ENCODE measurements at regions not wholly inside any gene's neighbourhood (a gene's known extent, or its start where the extent isn't known, plus 50 kb on each side); places are given as distances from the start of the nearest gene placed in this dataset.

DNA sequence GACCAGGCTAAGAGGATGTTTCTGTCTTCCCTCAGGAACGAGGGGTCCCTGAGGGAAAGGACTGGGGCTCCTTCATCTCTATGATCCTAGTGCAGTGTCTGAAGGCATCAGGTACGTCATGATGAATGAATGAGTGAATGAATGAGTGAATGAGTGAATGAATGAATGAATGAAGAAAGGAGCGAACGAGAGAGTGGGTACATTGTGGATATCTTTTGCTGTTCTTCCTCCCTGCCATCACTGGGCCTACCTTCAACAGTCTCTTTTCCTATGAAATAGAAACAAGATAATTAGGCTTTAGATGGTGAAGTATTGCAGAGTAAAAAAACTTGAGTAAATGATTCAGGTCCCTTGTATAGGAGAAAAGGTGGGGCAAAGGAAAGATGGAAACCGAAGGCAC is 111.3 kb upstream of the CRHR1 start:
- TF ChIP-seq CEBPB (IDR thresholded peaks at IDR 0.05) (no peak), EGR1 (IDR thresholded peaks at IDR 0.05) (no peak), RAD21 (IDR thresholded peaks at IDR 0.05; ENCODE audit: low read depth) (no peak), YY1 (IDR thresholded peaks at IDR 0.05; ENCODE audit: low read depth) (no peak)
- TF ChIP-seq, protein P1, sequence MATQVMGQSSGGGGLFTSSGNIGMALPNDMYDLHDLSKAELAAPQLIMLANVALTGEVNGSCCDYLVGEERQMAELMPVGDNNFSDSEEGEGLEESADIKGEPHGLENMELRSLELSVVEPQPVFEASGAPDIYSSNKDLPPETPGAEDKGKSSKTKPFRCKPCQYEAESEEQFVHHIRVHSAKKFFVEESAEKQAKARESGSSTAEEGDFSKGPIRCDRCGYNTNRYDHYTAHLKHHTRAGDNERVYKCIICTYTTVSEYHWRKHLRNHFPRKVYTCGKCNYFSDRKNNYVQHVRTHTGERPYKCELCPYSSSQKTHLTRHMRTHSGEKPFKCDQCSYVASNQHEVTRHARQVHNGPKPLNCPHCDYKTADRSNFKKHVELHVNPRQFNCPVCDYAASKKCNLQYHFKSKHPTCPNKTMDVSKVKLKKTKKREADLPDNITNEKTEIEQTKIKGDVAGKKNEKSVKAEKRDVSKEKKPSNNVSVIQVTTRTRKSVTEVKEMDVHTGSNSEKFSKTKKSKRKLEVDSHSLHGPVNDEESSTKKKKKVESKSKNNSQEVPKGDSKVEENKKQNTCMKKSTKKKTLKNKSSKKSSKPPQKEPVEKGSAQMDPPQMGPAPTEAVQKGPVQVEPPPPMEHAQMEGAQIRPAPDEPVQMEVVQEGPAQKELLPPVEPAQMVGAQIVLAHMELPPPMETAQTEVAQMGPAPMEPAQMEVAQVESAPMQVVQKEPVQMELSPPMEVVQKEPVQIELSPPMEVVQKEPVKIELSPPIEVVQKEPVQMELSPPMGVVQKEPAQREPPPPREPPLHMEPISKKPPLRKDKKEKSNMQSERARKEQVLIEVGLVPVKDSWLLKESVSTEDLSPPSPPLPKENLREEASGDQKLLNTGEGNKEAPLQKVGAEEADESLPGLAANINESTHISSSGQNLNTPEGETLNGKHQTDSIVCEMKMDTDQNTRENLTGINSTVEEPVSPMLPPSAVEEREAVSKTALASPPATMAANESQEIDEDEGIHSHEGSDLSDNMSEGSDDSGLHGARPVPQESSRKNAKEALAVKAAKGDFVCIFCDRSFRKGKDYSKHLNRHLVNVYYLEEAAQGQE (IDR thresholded peaks at IDR 0.05; ENCODE audit: low read depth), result no peak
- TF ChIP-seq, protein P2, sequence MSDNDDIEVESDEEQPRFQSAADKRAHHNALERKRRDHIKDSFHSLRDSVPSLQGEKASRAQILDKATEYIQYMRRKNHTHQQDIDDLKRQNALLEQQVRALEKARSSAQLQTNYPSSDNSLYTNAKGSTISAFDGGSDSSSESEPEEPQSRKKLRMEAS (IDR thresholded peaks at IDR 0.05), result no peak
